Natural killer cell treated with Interleukin-12 subunit alpha and Interleukin-12 subunit beta and Interleukin-15 and Interleukin-18, amount 100 ng/mL, for 72 hours (primary cell): ENCODE measurements at regions not wholly inside any gene's neighbourhood (a gene's known extent, or its start where the extent isn't known, plus 50 kb on each side); places are given as distances from the start of the nearest gene placed in this dataset.

Source experiments
- ATAC-seq, 2 donors: fragments of 150-1000 bp; cut with Tn5 transposase in 1 of 2; sonication (Bioruptor Pico), chemical (Tn5 transposase) in 1 of 2; 2 replicates each; pipeline ENCODE4 v1.10.0; 2021
- DNase-seq: peaks from one replicate; pipeline ENCODE4 v3.0.0; 2022; ENCODE audit warnings: low spot score
- H3K27ac Mint-ChIP-seq, 2 donors: 1 replicate in 1 of 2; 2 replicates in 1 of 2; pipeline ENCODE4 v1.8.0; 2022; ENCODE audit warnings: mixed read lengths in 2 of 2, mild to moderate bottlenecking in 1 of 2, moderate library complexity in 1 of 2
- H3K27me3 Mint-ChIP-seq, 2 donors: 1 replicate in 1 of 2; 2 replicates in 1 of 2; pipeline ENCODE4 v1.8.0; 2022; ENCODE audit warnings: mixed read lengths in 2 of 2
- H3K36me3 Mint-ChIP-seq: one replicate; pipeline ENCODE4 v1.8.0; 2022; ENCODE audit warnings: mixed read lengths
- H3K4me1 Mint-ChIP-seq, 2 donors: 1 replicate in 1 of 2; 2 replicates in 1 of 2; pipeline ENCODE4 v1.8.0; 2022; ENCODE audit warnings: low read depth in 2 of 2, mixed read lengths in 2 of 2, mild to moderate bottlenecking in 1 of 2
- H3K4me3 Mint-ChIP-seq: one replicate; pipeline ENCODE4 v1.8.0; 2022; ENCODE audit warnings: mixed read lengths
- H3K9me3 Mint-ChIP-seq: 2 replicates; pipeline ENCODE4 v1.8.0; 2022; ENCODE audit warnings: mixed read lengths

DNA sequence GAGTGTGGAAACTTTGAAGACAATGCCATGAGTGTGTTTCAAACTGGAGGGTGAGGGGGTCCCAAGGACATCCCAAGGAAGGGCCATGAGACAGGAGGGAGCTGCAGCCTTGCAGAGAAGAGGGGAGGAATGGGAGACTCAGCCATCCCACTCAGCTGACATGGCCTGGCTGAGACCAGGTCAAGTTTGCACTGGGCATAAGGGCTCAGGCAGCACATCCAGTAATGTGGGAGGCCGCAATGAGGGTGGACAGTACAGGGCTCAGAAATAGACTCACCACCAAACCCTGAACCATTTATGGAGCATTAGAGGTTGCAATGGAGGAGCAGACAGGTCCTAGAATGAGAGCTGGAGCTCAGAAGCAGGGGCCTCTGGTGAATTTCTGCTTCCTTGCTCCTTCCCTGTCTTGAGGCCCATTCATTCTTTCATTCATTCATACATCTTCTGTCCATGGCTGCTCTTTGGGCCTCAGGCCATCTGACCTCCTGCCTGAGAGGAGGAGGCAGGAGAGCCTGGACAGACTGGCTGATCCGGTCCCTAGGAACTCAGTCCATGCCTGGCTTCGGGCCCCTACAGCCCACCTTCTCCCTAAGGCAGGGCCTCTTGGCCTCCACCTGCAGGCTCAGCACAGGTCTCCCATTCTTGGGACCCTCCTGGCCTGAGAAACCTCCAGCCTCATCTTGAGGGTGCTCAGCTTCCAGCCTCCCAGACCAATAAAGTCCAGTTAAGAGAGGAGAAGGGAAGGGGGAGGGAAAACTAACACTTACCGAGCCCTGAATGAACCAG is 70.5 kb upstream of the CDH5 start:
- peaks cover 12 to 18% of the 10 kb centered on the region in 2 donors for H3K27me3 Mint-ChIP-seq
- H3K9me3 Mint-ChIP-seq = no peaks in the 10 kb centered on the region
- H3K4me3 Mint-ChIP-seq = no peak overlapping the region
- DNase-seq = peak; percentile 1
- peaks cover 9 to 11% of the 10 kb centered on the region in 2 donors for H3K4me1 Mint-ChIP-seq
- no peak overlapping the region for H3K27ac Mint-ChIP-seq
- H3K36me3 Mint-ChIP-seq = no peaks in the 10 kb centered on the region
- ATAC-seq = peak in 1 of 2 donors; percentile 3

DNA sequence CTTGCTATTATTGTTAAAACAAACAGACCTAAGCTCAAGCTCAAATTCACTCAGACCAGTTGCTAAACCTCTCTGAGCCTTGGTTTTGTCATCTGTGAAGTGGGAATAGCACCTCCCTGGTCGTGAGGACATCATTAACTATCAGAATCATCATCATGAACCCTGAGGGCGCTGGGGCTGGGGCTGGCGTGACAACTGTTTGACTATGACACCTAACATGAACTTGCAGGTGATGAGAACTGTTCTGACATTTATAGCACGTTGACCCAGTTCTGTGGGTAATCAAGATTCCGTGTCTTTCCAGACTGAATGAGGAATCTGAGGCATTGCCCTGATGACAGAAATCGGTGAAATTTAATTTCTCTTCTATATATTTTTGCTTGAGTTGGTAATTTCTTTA is 71.3 kb upstream of the CDH5 start:
- ATAC-seq (no peak), DNase-seq (peak; percentile 31)
- no peak overlapping the region for H3K4me3 Mint-ChIP-seq
- no peaks in the 10 kb centered on the region for H3K36me3 Mint-ChIP-seq
- H3K9me3 Mint-ChIP-seq = no peaks in the 10 kb centered on the region
- H3K27me3 Mint-ChIP-seq = peaks cover 12 to 18% of the 10 kb centered on the region in 2 donors
- peaks cover 9 to 11% of the 10 kb centered on the region in 2 donors for H3K4me1 Mint-ChIP-seq
- H3K27ac Mint-ChIP-seq = no peak overlapping the region

DNA sequence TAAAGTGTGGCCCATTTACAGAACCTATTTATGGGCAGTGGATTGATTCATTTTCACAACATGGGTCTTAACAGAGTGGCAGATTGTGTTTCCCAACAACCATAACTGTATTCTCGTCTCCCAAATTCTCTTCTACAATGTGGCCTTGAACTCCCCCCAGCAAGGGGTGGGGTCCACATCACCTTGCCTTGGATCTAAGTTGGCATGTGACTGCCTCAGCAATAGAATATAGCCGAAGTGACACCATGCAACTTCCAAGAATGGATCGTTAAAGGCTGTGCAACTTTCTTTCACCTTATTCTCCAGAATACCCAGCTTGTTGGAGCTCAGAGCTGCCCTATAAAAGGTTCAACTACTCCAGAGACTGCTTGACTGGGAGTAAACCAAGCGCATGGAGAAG is 72.0 kb upstream of the CDH5 start:
- peaks cover 12 to 18% of the 10 kb centered on the region in 2 donors for H3K27me3 Mint-ChIP-seq
- ATAC-seq (no peak), DNase-seq (no peak)
- H3K27ac Mint-ChIP-seq = no peak overlapping the region
- no peaks in the 10 kb centered on the region for H3K9me3 Mint-ChIP-seq
- H3K4me1 Mint-ChIP-seq = peaks cover 6 to 7% of the 10 kb centered on the region in 2 donors
- no peak overlapping the region for H3K4me3 Mint-ChIP-seq
- no peaks in the 10 kb centered on the region for H3K36me3 Mint-ChIP-seq

DNA sequence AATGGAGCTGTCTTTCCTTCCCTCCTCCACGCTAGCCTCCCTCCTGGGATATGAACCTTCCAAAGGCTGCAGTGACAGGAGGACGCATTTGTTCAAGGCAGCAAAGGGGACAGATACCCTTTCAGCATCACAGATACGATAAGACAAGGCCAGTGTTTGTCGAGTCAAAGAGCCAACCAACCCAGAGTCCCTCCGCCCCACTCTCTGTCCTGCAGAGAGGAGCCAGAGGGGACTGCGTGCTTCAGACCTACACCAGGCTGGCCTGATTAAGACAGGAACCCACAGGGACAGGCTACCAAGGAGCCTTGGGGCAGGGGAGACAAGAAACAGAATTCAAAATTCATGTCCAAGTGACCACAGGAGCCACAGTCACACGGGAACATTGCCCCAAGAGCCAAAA is 72.6 kb upstream of the CDH5 start:
- Mint-ChIP-seq H3K36me3 (no peaks in the 10 kb centered on the region), H3K27ac (no peak overlapping the region), H3K4me1 (peaks cover under 1 to 1% of the 10 kb centered on the region in 2 donors), H3K4me3 (no peak overlapping the region), H3K27me3 (peaks cover 12 to 18% of the 10 kb centered on the region in 2 donors), H3K9me3 (no peaks in the 10 kb centered on the region)
- DNase-seq (no peak), ATAC-seq (no peak)

DNA sequence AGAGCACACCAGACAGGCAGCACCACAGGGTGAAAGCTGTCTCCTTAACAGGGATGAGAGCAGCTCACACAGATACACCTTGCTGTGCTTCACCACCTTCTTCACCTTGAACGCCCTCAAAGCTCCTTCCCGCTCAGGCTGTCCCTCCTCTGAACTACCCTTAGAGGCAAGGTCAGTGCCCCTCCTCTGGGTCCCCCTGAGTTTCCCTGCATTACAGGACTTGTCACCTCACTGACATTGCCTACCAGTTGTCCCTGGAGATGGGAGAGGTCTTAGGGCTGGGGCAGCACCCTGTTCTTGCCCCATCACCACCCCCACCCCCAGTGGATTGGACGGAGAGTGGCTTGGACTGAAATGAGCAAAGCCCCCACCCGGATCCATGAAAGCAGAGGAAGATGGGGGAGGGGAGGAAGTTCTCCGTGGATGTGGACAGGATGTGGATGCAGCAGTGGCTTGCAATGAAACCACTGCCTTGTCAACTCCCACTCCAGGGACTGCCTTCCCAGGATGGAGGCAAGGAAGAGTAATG is 73.2 kb upstream of the CDH5 start:
- no peak for DNase-seq

DNA sequence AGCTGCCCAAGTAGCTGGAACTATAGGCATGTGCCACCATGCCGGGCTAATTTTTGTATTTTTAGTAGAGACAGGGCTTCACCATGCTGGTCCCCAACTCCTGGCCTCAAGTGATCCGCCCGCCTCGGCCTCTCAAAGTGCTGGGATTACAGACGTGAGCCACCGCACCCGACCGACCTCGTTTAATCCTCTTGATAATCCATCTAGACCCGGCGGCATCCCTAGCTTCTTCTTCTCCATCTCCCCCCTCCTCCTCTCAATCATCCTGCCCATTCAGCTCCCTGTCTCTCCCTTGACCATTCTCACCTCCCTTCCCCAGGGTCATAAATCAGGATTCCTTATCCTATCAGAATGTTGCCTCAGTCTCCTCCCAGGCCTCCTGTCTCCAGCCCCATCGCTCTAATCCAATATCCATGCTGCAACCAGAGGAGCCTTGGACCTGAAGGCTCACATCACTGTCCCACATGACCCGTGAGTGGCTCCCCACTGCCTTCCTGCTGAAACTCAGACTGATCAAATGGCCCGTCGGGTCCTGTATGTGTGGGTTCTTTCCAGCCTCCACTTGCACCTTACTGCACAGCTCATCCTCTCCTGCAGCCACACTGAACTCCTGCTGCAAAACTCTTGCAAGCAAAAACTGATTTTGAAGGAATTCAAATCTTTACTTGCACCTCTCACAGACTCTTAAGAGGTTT is 74.1 kb upstream of the CDH5 start:
- ATAC-seq (no peak), DNase-seq (no peak)
- no peak overlapping the region for H3K4me3 Mint-ChIP-seq
- peaks cover 12 to 18% of the 10 kb centered on the region in 2 donors for H3K27me3 Mint-ChIP-seq
- H3K27ac Mint-ChIP-seq = no peak overlapping the region
- no peaks in the 10 kb centered on the region for H3K36me3 Mint-ChIP-seq
- H3K4me1 Mint-ChIP-seq = no peaks in the 10 kb centered on the region
- H3K9me3 Mint-ChIP-seq = no peaks in the 10 kb centered on the region

More for the DNA sequence above, 73.2 kb upstream of the CDH5 start:
- H3K36me3 Mint-ChIP-seq = no peaks in the 10 kb centered on the region
- H3K4me1 Mint-ChIP-seq = no peaks in the 10 kb centered on the region
- H3K4me3 Mint-ChIP-seq = no peak overlapping the region
- peaks cover 12 to 18% of the 10 kb centered on the region in 2 donors for H3K27me3 Mint-ChIP-seq
- H3K27ac Mint-ChIP-seq = no peak overlapping the region
- no peak for ATAC-seq
- no peaks in the 10 kb centered on the region for H3K9me3 Mint-ChIP-seq

DNA sequence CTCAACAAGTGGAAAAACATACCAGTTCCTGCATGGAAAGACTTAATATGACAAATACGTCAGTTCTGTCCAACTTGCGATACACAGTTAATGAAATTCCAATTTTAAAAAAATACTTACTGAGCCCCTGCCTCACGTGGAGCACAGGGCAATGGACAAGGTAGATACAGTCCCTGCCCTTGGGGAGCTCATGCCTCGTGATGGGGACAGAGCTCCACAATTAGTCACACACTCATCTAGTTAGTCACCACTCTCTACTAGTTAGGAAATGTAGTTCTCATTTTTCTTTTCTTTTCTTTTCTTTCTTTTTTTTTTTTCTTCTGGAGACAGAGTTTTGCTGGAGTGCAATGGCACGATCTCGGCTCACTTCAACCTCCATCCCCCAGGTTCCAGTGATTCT is 74.7 kb upstream of the CDH5 start:
- Mint-ChIP-seq H3K27me3 (peaks cover 12 to 18% of the 10 kb centered on the region in 2 donors), H3K36me3 (no peaks in the 10 kb centered on the region), H3K4me1 (no peaks in the 10 kb centered on the region), H3K4me3 (no peak overlapping the region), H3K9me3 (no peaks in the 10 kb centered on the region), H3K27ac (no peak overlapping the region)
- ATAC-seq (no peak), DNase-seq (no peak)

DNA sequence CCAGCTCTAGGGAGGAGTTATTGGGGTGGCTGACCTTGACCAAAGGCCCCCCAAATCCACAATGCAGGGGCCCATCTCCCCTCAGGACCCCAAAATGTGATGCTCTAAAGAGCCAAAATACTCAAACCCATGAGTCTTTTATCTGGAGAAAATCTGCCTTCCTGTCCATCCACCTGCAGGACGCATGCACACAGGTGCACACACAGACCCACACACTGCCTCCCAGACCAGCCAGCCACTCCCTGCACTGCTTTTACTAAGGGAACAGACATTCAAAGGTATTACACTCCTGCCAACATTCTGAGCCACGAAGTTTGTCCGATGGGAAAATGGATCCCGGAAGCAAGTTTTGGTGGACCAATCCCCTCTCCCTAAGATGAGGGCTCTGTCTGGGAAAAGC is 76.1 kb upstream of the CDH5 start:
- DNase-seq (no peak), ATAC-seq (no peak)
- peaks cover 16% of the 10 kb centered on the region in 2 donors for H3K27me3 Mint-ChIP-seq
- H3K9me3 Mint-ChIP-seq = no peaks in the 10 kb centered on the region
- H3K36me3 Mint-ChIP-seq = no peaks in the 10 kb centered on the region
- H3K4me3 Mint-ChIP-seq = no peak overlapping the region
- H3K27ac Mint-ChIP-seq = no peak overlapping the region
- H3K4me1 Mint-ChIP-seq = no peaks in the 10 kb centered on the region

DNA sequence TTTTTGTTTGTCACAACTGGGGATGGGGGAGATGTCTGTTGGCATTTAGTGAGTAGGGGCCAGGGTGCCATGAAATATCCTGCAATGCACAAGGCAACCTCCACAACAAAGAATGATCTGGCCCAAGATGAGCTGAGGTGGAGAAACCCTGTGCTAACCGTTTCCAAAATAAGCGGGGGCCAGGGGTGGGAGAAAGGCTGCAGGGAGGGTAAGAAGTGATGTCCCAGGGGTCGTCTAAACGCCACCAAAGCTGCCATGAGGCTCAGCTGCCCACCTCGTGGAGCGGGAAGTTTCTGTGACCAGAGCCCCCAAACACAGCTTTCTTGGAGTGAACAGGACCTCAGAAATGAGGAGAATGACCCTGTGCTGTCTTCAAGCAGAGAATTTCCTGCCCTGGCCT is 76.5 kb upstream of the CDH5 start:
- Mint-ChIP-seq H3K27me3 (peaks cover 12 to 16% of the 10 kb centered on the region in 2 donors), H3K4me3 (no peak overlapping the region), H3K36me3 (no peaks in the 10 kb centered on the region), H3K9me3 (no peaks in the 10 kb centered on the region), H3K4me1 (no peaks in the 10 kb centered on the region), H3K27ac (no peak overlapping the region)
- DNase-seq (no peak), ATAC-seq (no peak)

DNA sequence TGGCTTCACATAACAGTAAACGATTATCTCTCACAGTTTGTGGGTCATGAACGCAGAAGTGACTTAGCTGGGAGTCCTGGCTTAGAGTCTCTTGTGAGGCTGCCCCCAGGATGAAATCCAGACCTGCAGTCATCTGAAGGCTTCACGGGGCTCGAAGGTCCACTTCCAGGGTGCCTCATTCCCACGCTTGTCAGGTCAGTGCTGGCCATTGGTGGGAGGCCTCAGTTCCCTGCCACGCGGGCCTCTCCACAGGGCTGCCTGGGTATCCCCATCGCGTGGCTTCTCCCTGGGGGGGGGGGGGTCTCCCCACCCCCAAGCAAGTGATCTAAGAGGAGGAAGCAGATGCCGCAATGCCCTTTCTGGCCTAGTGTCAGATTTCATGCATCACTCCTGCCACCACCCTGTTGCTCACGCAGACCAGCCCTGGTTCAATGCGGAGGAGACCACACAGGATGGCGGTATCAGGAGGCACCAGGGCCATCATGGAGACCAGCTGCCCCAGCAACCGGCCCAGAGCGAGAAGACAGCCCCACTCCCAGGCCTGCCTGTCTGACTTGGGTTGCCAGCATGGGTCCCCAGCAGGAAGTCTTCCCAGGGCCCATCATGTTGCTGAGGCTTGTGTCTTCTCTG is 77.3 kb upstream of the CDH5 start:
- no peak overlapping the region for H3K27ac Mint-ChIP-seq
- H3K36me3 Mint-ChIP-seq = no peaks in the 10 kb centered on the region
- H3K9me3 Mint-ChIP-seq = no peaks in the 10 kb centered on the region
- no peaks in the 10 kb centered on the region for H3K4me1 Mint-ChIP-seq
- DNase-seq = no peak
- peaks cover 12 to 16% of the 10 kb centered on the region in 2 donors for H3K27me3 Mint-ChIP-seq
- peak in 1 of 2 donors; percentile 14 for ATAC-seq
- no peak overlapping the region for H3K4me3 Mint-ChIP-seq

DNA sequence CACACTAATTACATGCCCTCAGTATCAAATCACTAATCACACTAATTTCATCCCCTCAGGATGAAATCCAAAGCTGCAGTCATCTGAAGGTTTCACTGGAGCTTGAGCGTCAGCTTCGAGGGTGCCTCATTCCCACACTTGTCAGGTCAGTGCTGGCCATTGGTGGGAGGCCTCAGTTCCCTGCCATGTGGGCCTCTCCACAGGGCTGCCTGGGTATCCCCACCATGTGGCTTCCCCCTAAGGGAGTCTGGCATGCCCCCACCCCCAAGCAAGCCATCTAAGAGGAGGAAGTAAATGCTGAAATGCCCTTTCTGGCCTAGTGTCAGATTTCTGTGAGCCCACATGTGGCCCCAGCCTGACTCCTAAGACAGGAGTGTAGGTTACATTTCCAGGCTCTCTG is 78.6 kb upstream of the CDH5 start:
- no peak for ATAC-seq
- no peak for DNase-seq
- Mint-ChIP-seq H3K9me3 (no peaks in the 10 kb centered on the region), H3K4me1 (no peaks in the 10 kb centered on the region), H3K27me3 (peaks cover 6 to 11% of the 10 kb centered on the region in 2 donors), H3K36me3 (no peaks in the 10 kb centered on the region), H3K4me3 (no peak overlapping the region), H3K27ac (no peak overlapping the region)

DNA sequence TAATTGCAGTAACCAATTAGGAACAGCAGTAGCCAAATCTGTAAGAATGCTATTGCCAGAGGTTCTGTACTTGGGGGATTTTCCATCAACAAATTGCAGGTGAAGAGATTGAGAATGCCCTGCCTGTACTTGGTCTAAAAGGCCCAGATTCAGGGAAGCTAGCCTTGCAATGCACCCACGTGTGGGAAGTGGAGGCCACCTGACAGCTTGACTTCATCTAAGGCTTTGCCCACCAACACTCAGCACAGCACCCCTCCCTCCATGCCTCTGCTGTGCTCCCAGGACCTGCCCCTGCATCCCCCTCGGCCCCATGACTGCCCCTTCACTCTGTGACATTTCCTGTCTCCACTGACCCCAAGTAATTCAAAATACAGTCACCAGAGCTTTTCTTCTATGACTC is 79.1 kb upstream of the CDH5 start:
- Mint-ChIP-seq H3K36me3 (no peaks in the 10 kb centered on the region), H3K9me3 (no peaks in the 10 kb centered on the region), H3K27me3 (peaks cover 1 to 6% of the 10 kb centered on the region in 2 donors), H3K4me1 (no peaks in the 10 kb centered on the region), H3K27ac (no peak overlapping the region), H3K4me3 (no peak overlapping the region)
- ATAC-seq (no peak), DNase-seq (no peak)

DNA sequence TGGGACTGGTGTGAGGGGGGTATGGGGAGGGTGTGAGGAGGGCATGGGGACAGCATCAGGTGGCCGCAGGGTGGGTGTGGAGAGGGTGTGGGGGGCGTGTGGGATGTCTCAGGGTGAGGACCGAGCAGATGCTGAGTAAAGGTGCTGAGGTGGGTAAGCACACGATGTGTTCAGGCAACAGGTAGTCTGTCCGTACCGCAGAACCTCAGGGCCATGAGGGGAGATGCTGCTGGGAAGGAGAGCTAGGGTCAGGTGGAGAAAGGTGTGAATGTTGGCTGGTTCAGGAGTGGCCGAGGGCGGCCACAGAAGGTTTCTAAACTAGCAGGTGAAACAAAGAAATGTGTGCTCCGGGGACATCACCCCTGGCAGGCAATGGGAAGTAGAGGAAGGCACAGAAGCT is 80.0 kb upstream of the CDH5 start:
- no peak for DNase-seq
- Mint-ChIP-seq H3K27ac (no peak overlapping the region), H3K4me3 (no peak overlapping the region), H3K4me1 (no peaks in the 10 kb centered on the region), H3K9me3 (no peaks in the 10 kb centered on the region), H3K36me3 (no peaks in the 10 kb centered on the region), H3K27me3 (peaks cover 2 to 9% of the 10 kb centered on the region in 2 donors)
- ATAC-seq = peak; percentile 6 to 36
